Activated CD4-positive, CD25-positive, alpha-beta regulatory T cell treated with anti-CD3 and anti-CD28 coated beads, Interleukin-2, amount 50 U/mL, for 72 hours (primary cell): ENCODE measurements at regions not wholly inside any gene's neighbourhood (a gene's known extent, or its start where the extent isn't known, plus 50 kb on each side); places are given as distances from the start of the nearest gene placed in this dataset.
"Not testable (repeated sequence)": the region's sequence is repeated elsewhere in the genome, so short reads cannot be mapped to it uniquely, and the experiment has no call there.

Experiments used
- DNase-seq: peaks from one replicate; pipeline ENCODE4 v3.0.0; 2021

- no peak for DNase-seq
These were observed 241.4 kb upstream of the ACVR2A start for GRCh38 chr2:147603447-147603846.

- DNase-seq = no peak
These were observed 244.2 kb upstream of the ACVR2A start for GRCh38 chr2:147600646-147601045.

DNA sequence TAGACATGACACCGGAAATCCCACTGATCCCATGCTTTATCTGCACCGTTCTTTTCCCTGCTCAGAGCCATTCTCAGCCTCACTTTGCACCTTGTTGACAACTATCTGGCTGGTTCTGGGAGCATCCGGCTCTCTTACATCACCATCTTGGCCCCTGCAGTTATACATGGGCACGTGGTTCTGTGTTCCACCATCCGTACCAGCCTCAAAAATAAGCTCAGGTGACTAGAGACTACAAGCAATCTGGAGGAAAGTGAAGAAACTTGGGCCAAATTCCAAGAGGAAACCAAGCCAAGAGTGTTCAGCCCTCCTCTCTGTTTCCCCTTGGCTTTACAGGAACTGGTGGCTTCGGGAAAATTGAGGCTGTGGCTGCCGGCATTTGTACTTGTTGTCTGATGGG lies 244.6 kb upstream of the ACVR2A start:
- DNase-seq = no peak

DNA sequence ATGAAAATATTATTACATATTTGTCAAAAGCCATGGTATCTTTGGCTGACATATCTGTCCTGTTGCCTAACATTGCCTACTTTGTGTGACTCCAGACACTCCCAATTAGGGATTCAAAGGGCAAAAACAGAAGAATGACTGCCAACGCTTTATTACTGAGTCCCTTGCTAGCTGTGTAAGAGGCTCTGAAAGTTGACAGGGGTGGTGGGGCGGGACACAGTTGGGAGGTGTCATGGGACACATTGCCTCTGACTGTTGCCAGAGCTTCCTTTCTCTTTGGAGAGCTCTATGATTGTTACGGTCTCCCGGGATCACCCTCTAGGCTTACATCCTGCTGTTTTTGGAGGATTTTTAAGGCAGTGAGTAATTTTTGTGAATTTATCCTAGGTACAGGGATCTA lies 249.6 kb upstream of the ACVR2A start:
- no peak for DNase-seq

DNA sequence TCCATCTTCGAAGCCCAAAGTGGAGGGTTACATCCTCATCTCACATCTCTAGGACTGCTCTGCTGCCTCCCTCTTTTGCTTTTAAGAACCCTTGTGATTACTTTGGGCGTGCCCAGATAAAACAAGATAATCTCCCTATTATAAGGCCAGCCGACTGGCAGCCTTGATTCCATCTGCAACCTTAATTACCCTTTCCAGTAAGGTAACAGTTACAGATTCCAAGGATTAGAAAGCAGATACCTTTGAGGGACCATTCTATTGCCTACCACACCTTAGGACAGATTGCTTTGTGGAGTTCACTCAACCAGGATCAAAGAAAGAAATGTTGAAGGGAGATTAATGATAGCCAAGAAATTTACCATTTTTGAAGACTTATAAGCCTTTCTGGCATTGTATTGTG lies 250.8 kb upstream of the ACVR2A start:
- DNase-seq = no peak

DNA sequence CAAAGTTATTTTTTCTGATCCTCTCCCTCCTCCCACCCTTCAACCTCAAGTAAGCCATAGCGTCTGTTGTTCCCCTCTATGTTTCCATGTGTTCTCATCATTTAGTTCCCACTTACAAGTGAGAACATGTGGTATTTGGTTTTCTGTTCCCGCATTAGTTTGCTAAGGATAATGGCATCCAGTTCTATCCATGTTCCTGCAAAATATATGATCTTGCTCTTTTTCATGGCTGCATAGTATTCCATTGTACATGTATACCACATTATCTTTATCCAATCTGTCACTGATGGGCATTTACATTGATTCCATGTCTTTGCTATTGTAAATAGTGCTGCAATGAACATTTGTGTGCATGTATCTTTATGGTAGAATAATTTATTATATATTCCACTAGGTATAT lies 252.0 kb upstream of the ACVR2A start:
- DNase-seq = not testable (repeated sequence)

GRCh38 chr2:147589127-147589526 lies 255.7 kb upstream of the ACVR2A start:
- DNase-seq = no peak

DNA sequence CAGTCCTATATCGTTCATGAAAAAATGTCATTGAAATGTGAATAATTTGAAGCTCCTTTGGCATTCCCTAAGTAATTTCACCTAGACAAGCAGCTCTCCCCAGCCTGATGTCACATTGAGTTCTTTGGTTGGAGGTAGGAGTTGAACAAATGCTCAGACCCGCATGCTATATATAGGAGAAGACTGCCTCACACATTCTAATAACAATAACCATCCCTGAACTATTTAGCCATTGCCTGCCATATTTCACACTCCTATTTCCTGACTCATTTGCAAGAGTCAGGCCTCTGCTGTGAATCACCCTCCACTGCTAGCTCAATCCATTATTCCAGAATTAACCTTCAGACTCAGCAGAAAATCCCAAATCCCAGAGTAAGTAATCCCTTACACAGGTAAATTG lies 256.6 kb upstream of the ACVR2A start:
- no peak for DNase-seq

- no peak for DNase-seq
These were observed 266.3 kb upstream of the ACVR2A start for GRCh38 chr2:147578529-147578928.

GRCh38 chr2:147577998-147578380 lies 266.8 kb upstream of the ACVR2A start:
- no peak for DNase-seq

GRCh38 chr2:147577323-147577997 lies 267.4 kb upstream of the ACVR2A start:
- no peak for DNase-seq

DNA sequence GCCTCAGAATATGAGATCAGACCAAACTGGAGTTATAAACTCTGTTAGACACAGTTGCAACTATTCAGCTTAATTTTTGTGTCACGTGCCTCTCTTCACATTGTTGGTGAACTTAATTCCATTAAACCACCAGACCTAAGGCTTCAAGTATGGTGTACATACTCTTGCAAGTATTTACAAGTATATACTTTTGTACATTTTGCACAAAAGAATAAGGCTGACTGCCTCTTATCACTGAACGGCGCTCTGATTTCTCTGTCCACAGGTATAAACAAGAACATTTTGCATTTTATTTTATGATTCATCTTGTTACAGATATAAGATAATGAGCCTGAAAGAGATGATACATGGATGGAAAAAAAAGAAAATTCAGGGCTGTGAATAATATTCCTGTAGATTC lies 269.7 kb upstream of the ACVR2A start:
- DNase-seq = no peak

DNA sequence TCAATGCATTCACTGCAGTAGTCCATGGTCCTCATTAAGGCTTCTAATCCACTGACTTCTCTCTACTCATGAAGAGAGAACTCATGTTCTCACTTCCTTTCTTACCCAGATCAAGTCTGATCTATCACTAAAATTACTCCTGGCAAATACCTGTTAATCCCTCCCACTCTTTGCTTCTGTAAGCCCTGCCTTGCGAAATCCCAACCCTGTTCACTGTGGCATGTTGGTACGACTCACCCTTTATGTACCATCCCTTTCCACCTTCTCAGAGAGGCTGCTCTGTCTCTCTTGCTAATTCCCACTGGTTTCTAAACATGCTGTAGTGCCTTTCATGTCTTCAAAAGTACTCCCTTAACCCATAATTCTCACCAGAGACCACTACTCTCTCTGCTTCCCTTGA lies 272.2 kb upstream of the ACVR2A start:
- DNase-seq = no peak

DNA sequence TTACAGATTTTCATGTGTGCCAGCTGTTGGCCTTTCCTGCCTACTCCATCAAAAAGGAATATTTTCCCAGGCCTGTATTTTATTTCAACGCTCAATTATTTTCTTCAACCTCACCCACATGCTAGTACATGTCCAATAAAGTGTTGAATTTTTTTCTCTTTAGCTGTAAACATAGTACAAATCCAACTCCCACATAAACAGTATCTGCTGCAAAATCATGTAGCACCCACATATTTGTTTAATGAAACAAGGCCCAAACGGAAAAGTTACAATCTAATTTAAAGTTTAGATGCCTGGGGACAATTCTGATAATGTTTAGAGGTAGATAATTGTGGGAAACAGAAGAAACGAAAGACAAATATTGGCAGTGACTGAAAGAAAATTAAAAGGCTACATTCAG lies 275.4 kb upstream of the ACVR2A start:
- DNase-seq = no peak

- DNase-seq = no peak
These were observed 276.7 kb upstream of the ACVR2A start for GRCh38 chr2:147568109-147568508.

- no peak for DNase-seq
These were observed 277.7 kb upstream of the ACVR2A start for GRCh38 chr2:147567136-147567535.

GRCh38 chr2:147560810-147561535 lies 283.9 kb upstream of the ACVR2A start:
- no peak for DNase-seq

DNA sequence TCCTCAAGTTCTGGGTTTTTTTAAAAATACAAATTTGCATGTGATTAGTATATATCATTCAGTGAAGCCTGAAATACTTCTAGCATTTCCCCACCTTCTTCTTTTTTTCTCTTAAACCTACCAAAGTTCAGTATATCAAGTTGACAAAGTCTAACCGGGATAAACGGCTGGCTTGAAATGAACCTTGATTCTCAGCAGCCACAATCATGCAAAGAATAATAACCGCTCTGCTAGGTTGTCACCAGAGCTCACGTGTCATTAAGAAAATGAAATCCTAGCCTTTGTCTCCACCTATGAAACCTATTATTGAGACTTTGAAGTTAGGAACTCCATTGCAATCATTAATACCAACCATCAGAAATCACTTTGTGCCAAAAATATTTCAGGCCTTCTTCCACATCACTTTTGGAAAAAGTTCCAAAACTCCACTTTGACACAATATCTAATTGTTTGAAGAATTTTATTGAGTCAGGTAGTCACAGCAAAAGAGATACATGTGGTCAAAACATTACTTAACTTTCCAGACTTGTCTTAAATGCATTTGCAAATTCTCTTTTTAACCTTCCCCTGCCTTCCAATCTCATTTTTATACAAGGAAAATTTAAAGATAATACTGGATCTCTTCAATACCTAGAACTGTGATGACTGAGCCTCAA lies 285.6 kb upstream of the ACVR2A start:
- DNase-seq = no peak

GRCh38 chr2:147558620-147559019 lies 286.2 kb upstream of the ACVR2A start:
- DNase-seq = no peak

DNA sequence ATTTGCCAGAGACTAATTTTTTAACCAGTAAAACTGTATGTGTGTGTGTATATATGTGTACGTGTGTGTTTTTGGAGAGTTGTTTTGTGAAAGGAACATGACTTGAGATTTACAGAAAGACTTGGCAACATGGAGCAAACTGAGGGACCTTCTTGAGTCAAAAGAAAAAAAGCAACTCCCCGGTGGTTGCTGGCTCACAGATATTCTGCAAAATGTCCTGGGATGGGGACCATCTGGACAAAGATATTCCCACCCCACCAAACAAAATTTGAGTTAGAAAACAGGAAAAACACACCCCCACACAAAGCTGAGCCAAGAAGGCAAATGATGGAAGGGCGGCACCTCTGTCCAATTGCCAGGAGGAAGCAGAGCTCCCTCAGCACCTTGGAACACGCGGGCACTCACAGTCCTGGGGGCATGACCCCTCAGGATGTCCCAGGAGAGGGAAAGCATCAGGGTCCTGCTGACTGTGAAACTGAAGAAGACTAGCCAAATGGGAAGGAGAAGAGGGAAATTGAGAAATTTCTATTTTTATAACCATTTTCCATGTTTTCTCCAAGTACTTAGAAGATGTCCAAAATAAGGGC lies 290.2 kb upstream of the ACVR2A start:
- DNase-seq = no peak

DNA sequence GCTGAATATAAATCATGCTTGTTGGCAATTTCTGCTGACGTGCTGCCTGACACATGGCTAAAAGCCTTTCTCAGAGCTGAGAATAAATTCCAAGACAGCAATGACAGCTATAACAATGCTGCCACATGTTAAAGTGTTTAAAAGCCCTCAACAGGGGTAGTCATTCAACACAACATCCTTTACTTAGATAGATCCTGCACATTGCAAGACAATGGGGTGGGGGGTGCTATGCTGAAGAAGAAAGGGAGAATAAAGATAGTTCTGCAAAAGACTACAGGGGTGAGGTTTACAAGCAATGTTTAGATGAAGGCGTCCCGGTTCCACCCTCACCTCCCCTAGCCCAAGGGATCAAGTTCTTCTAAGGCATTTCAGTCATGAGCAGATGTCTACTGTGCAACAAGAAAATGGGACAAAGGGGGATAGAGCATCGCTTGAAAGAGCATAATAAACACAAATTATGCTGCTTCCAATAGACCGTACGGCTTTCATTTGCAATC lies 291.0 kb upstream of the ACVR2A start:
- no peak for DNase-seq

DNA sequence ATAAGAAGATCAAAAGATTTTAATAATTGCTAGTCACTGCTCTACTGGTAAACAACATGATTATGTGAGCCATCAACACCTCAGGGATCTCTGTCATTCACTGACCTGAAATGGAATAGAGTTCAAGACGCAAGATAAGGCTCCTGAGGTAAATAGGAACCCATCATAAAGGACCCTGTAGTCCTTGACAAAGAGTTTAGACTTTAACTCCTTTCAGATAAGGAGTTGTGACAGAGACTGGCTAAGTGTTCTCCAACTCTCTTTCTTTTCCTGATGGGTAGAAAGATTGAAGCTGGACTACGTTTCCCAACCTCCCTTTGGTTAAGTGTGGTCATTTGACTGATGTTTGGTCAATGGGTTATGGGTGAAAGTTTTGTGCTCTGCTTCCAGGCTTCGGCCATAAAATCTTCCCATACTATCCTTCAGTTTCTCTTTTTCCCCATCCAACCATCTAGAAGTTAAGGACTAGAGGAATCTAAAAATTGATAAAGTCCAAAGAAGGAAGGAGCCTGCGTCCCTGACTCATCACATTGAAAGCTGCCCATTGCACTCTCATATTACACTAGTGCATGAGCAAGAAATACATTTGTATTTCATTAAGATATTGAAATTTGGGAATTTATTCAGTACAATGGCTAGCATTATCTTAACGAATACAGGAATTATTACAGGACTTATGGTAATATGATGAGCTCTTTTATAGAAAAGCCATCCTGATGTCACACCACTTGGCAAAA lies 293.7 kb upstream of the ACVR2A start:
- no peak for DNase-seq

DNA sequence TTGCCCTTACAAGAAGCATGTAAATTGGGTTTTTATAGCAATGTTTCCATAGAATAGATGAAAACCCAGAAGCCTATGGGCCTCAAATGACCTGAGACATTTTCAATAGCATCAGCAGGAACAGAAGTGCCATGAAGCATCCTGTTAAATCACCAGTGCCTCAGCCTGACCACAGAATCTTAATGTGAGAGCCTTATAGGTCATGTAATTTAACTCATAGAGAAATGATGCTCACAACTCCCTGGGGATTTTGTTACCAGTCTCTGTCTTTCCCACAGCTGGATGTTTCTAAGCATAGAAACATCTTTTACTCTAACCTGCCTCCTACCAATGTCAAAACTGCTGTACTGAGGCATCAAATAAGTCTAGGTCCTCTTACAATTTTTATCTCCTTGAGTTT lies 295.8 kb upstream of the ACVR2A start:
- DNase-seq = no peak
